Kasumi-1 (cell line): ENCODE measurements at regions not wholly inside any gene's neighbourhood (a gene's known extent, or its start where the extent isn't known, plus 50 kb on each side); places are given as distances from the start of the nearest gene placed in this dataset.
"Not testable (repeated sequence)": the region's sequence is repeated elsewhere in the genome, so short reads cannot be mapped to it uniquely, and the experiment has no call there.

Experiments used
- DNase-seq, 2 experiments: peaks; one replicate each; lab custom pipeline; 2025; lab: John Stamatoyannopoulos, UW

DNA sequence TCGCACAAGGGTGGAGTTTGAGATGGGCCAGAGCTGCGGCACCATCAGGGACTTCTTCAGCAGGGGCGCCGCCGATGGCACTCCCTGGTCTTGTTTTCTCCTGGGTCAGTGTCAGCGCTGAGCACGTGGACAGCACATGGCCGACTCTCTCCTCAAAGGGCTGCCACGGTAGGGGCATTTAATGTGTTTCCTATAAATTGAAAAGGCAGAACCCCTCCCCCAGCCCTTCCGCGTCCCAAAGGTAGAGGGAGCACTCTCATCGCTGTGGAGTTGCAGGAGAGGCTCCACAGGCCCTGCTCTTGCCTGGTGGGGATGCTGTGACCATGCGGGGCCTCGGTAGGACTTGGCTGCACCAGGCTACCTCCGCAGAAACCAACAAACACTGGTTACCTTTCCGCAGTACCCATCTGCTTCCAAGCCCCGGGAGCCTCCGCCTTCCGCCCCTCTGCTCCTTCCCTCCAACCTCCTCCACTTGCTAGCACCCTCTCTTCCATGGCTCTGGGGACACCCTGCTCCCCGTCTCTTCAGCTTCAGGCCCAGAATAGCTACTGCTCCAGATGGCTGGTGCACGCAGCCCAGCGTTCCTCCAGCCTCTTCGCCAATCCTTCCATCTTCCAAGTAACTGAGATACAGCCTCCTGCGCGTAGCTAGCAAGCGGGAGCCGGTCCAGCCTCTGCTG lies 166.3 kb upstream of the ADCY1 start:
- DNase-seq = no peak

DNA sequence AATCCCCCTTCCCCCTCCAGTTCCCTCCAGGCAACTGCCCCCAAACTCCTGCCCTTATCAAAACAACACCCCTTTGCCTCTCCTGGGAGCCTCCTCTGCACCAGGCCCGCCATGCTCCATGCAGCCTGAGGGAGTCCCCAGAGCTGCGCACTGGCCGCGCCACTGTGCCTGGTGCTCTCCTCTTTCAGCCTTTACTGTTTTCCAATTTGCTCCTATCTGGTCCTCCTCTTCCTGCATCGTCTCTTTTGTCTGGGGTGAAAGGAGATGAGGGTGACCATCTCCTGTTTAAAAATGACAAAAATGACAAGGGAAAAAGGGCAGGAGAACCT lies 165.8 kb upstream of the ADCY1 start:
- no peak for DNase-seq

- no peak for DNase-seq
Observed at GRCh38 chr7:45410893-45411292, 163.3 kb upstream of the ADCY1 start.

DNA sequence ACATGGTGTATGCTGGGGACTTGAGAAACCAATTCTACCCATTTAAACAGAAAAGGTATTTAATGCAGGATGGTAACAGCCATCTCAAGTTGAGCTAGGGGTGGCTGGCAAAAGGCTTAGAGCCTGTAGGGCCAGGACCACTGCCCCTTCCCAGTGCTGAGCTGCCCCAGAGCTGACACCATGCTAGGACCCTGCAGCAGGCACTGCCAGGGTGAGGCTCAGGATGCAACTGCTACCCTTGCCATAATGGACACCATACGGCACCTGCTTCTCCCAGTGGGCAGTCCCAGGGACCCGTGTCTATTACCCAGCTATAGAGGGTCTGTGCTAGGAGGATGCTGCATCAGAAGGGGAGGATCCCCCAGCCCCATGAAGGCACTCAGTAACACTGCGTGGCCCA lies 160.7 kb upstream of the ADCY1 start:
- DNase-seq = no peak

- no peak for DNase-seq
Observed at GRCh38 chr7:45414226-45414625, 159.9 kb upstream of the ADCY1 start.

GRCh38 chr7:45415265-45415664 lies 158.9 kb upstream of the ADCY1 start:
- DNase-seq = no peak

GRCh38 chr7:45416846-45417245 lies 157.3 kb upstream of the ADCY1 start:
- DNase-seq = no peak

- no peak for DNase-seq
Observed at GRCh38 chr7:45417268-45417667, 156.9 kb upstream of the ADCY1 start.

- no peak for DNase-seq
Observed at GRCh38 chr7:45417735-45418134, 156.4 kb upstream of the ADCY1 start.

DNA sequence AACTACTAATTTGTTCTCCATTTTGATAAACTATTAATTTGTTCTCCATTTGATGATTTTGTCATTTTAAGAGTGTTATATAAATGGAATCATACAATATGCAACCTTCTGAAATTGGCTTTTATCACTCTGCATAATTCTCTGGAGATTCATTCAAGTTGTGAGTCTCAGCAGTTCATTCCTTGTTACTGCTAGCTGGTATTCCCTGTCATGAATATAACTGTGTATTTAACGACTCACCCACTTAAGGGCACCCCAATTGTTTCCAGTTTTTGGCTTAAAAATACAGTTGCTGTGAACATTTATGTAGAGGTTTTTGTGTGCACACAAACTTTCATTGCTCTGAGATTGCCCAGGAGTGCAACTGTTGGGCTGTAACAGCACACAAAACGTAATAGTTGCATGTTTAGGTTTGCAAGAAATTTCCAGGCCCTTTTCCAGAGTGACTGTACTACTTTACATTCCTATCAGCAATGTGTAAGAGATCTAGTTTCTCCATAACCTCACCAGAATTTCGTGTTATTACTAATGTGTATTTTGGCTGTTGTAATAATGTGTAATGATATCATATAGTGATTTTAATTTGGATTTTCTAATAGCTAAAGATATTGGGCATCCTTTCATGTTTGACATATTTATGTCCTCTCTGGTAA lies 153.2 kb upstream of the ADCY1 start:
- DNase-seq = no peak

- no peak for DNase-seq
Observed at GRCh38 chr7:45421806-45422205, 152.4 kb upstream of the ADCY1 start.

GRCh38 chr7:45430397-45430796 lies 143.8 kb upstream of the ADCY1 start:
- DNase-seq = no peak

- no peak for DNase-seq
Observed at GRCh38 chr7:45434167-45434784, 139.9 kb upstream of the ADCY1 start.

GRCh38 chr7:45435131-45435530 lies 139.0 kb upstream of the ADCY1 start:
- no peak for DNase-seq

DNA sequence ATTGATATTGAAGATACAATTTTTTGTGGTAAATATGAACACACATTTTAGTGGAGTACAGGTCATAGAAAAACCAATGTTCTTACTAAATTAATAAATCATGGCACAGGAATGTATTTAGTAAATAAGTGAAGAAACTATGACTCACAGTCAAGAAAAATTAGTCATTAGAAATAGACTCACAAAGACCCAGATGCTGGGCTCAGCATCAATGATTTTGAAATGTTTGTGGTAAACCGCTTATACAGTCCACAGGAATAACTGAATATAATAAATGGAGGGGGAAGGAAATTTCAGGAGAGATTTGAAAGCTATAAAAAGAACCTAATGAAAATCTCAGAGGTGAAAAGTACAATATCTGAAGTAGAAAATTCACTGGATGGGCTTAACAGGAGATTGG lies 138.3 kb upstream of the ADCY1 start:
- DNase-seq = no peak

DNA sequence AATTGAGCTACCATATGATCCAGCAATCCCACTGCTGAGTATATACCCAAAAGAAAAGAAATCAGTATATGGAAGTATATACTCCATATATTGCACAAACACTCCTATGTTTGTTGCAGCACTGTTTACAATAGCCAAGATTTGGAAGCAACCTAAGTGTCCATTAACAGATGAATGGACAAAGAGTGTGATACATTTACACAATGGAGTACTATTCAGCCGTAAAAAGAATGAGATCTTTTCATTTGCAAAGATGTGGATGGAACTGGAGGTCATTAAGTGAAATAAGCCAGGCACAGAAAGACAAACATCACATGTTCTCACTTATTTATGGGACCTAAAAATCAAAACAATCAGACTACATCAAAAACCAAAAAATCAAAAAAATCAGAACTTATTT lies 133.4 kb upstream of the ADCY1 start:
- DNase-seq = not testable (repeated sequence)

GRCh38 chr7:45443263-45443662 lies 130.9 kb upstream of the ADCY1 start:
- DNase-seq = no peak

DNA sequence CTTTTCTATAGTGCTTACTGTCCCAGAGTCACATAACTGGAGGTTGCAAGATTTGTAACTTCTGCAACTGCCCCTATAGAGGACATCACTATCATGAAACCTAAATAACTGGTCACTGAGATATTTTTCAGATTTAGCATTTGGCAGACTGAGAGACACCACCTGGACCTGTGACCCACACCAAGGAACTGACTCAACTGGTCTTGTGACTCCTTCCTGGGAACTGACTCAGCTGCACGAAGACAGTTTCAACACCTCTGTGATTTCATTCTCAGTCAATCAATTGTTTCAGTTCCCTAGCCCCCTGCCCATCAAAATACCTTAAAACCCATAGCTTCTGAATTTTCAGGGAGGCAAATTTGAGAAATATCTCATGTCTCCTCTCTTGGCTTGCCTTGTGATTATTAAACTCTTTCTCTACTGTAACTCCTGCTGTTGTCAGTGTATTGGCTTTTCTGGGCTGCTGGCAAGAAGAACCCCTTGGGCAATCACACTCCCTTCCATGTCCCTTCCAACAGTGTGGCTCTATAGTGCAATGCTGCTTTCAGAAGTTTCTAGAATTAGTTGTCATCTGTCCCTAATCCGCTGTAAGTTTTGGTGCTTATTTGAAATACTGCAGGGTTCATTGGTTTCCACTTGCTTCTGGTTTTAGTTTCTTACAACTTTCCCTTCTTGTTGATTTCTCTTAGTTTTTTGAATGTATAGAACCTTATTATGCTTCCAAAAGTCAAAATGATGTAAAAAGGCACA lies 127.8 kb upstream of the ADCY1 start:
- no peak for DNase-seq

DNA sequence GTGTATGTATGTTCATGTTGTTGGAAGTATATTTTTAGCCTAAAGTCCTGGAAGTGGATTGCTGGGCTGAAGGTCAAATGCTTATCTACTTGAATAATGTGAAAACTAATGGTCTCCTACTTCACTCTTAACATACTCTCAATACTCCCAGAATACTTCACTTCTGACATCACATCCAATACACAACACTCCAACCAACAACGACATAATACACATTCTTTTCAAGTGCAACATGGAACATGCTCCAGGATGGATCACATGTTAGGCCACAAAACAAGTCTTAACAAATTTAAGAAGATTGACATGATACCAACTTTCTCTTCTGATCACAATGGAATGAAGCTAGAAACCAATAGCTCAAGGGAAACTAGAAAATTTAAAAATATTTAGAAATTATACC lies 126.9 kb upstream of the ADCY1 start:
- no peak for DNase-seq

- no peak for DNase-seq
Observed at GRCh38 chr7:45450571-45451204, 123.5 kb upstream of the ADCY1 start.

DNA sequence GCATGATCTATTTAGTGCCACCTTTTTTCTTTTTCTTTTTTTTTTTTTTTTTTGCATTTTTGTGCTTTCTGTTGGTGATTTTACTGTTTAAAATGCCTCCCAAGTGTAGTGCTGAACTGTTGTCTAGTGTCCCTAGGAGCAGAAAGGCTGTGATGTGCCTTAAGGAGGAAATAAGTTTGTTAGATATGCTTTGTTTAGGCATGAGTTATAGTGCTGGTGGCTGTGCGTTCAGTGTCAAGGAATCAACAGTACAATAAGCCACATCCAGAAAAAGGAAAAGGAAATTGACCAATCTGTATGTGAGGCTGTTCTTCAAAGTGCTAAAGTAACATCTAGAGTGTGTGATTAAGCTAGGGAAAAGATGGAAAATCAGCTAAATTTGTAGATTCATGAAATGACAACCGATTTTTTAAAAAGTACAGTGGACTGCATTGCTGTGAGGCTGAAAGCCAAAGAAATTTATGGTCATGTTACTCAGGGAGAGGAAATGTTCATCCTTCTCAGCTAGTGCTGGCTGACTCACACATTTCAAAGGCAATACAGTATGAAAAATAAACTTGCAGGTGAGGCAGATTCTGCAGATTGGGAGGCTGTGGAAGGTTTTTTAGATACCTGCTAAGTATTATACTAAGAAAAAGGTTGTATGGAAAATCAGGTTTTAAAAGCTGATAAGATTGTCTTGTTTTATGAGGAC lies 122.7 kb upstream of the ADCY1 start:
- no peak for DNase-seq

GRCh38 chr7:45454771-45455170 lies 119.4 kb upstream of the ADCY1 start:
- no peak for DNase-seq
